ES-I3 (cell line): ENCODE measurements at regions not wholly inside any gene's neighbourhood (a gene's known extent, or its start where the extent isn't known, plus 50 kb on each side); places are given as distances from the start of the nearest gene placed in this dataset.
A peak's percentile ranks its signal among the peaks of the same experiment; 100 is the strongest.
"Not testable (repeated sequence)": the region's sequence is repeated elsewhere in the genome, so short reads cannot be mapped to it uniquely, and the experiment has no call there.

Experiments
- H3K36me3 ChIP-seq: 2 replicates; pipeline ENCODE4 v1.6.1; 2013; ENCODE audit warnings: mild to moderate bottlenecking, low read length, control low read depth, moderate library complexity; ENCODE audit not compliant: insufficient read depth
- H3K4me1 ChIP-seq: 2 replicates; pipeline ENCODE4 v1.6.1; 2013; ENCODE audit warnings: mild to moderate bottlenecking, control low read depth, low read length; ENCODE audit not compliant: insufficient read depth
- H3K9ac ChIP-seq: 2 replicates; pipeline ENCODE4 v1.6.1; 2013; ENCODE audit warnings: low read depth, mild to moderate bottlenecking, low read length, moderate library complexity
- H3K9me3 ChIP-seq: 2 replicates; pipeline ENCODE4 v1.6.1; 2013; ENCODE audit warnings: mild to moderate bottlenecking, low read length, moderate library complexity; ENCODE audit not compliant: control insufficient read depth, insufficient read depth

- H3K9me3 ChIP-seq, result no peaks in the 10 kb centered on the region
- no peaks in the 10 kb centered on the region for H3K36me3 ChIP-seq
- no peak overlapping the region for H3K9ac ChIP-seq
- no peaks in the 10 kb centered on the region for H3K4me1 ChIP-seq
These were observed 53.2 kb upstream of the SH3BP4 start for GRCh38 chr2:234898534-234899053.

- H3K36me3 ChIP-seq, H3K4me1 ChIP-seq, H3K9me3 ChIP-seq: not testable (repeated sequence)
- H3K9ac ChIP-seq, result peak overlapping the region; percentile 41; the same call in 1 of the 2 replicates
These were observed 63.4 kb upstream of the SH3BP4 start for GRCh38 chr2:234888442-234888841.

- Histone ChIP-seq H3K9me3 (no peaks in the 10 kb centered on the region), H3K9ac (no peak overlapping the region), H3K4me1 (peaks cover 6% of the 10 kb centered on the region; the same call in 1 of the 2 replicates), H3K36me3 (no peaks in the 10 kb centered on the region)
These were observed 64.6 kb upstream of the SH3BP4 start for GRCh38 chr2:234887195-234887594.

GRCh38 chr2:234885886-234886285 is 65.9 kb upstream of the SH3BP4 start:
- Histone ChIP-seq H3K36me3 (no peaks in the 10 kb centered on the region), H3K9ac (no peak overlapping the region), H3K9me3 (no peaks in the 10 kb centered on the region), H3K4me1 (peaks cover 10% of the 10 kb centered on the region; the same call in 1 of the 2 replicates)

- Histone ChIP-seq H3K9ac (no peak overlapping the region), H3K4me1 (peaks cover 10% of the 10 kb centered on the region; the same call in 1 of the 2 replicates), H3K9me3 (no peaks in the 10 kb centered on the region), H3K36me3 (no peaks in the 10 kb centered on the region)
These were observed 66.7 kb upstream of the SH3BP4 start for GRCh38 chr2:234885118-234885517.

- Histone ChIP-seq H3K36me3 (no peaks in the 10 kb centered on the region), H3K4me1 (peaks cover 10% of the 10 kb centered on the region; the same call in 1 of the 2 replicates), H3K9me3 (no peaks in the 10 kb centered on the region), H3K9ac (no peak overlapping the region)
These were observed 67.2 kb upstream of the SH3BP4 start for GRCh38 chr2:234884591-234884990.

- Histone ChIP-seq H3K9me3 (0 out of 2 replicates have a peak, but pooled peaks cover 2% of the 10 kb centered on the region), H3K4me1 (peaks cover 4% of the 10 kb centered on the region; the same call in 1 of the 2 replicates), H3K36me3 (no peaks in the 10 kb centered on the region), H3K9ac (no peak overlapping the region)
These were observed 70.2 kb upstream of the SH3BP4 start for GRCh38 chr2:234881413-234882241.

GRCh38 chr2:234880551-234881211 is 71.1 kb upstream of the SH3BP4 start:
- Histone ChIP-seq H3K9ac (no peak overlapping the region), H3K36me3 (no peaks in the 10 kb centered on the region), H3K9me3 (peaks cover 7% of the 10 kb centered on the region; the same call in 1 of the 2 replicates), H3K4me1 (peaks cover 4% of the 10 kb centered on the region; the same call in 1 of the 2 replicates)

- peaks cover 7% of the 10 kb centered on the region; the same call in 1 of the 2 replicates for H3K9me3 ChIP-seq
- H3K36me3 ChIP-seq, result no peaks in the 10 kb centered on the region
- peaks cover 4% of the 10 kb centered on the region; the same call in 1 of the 2 replicates for H3K4me1 ChIP-seq
- no peak overlapping the region for H3K9ac ChIP-seq
These were observed 72.0 kb upstream of the SH3BP4 start for GRCh38 chr2:234879671-234880455.

- not testable (repeated sequence) for H3K9ac ChIP-seq, H3K9me3 ChIP-seq, H3K36me3 ChIP-seq, H3K4me1 ChIP-seq
These were observed 75.2 kb upstream of the SH3BP4 start for GRCh38 chr2:234876621-234877020.

GRCh38 chr2:234874347-234875046 is 77.3 kb upstream of the SH3BP4 start:
- H3K36me3 ChIP-seq, result no peaks in the 10 kb centered on the region
- peaks cover 7% of the 10 kb centered on the region; the same call in 1 of the 2 replicates for H3K9me3 ChIP-seq
- H3K9ac ChIP-seq, result no peak overlapping the region
- no peaks in the 10 kb centered on the region for H3K4me1 ChIP-seq

GRCh38 chr2:234873828-234874173 is 78.0 kb upstream of the SH3BP4 start:
- Histone ChIP-seq H3K9ac (no peak overlapping the region), H3K9me3 (peaks cover 7% of the 10 kb centered on the region; the same call in 1 of the 2 replicates), H3K4me1 (no peaks in the 10 kb centered on the region), H3K36me3 (no peaks in the 10 kb centered on the region)

- H3K36me3 ChIP-seq, result no peaks in the 10 kb centered on the region
- no peaks in the 10 kb centered on the region for H3K4me1 ChIP-seq
- no peak overlapping the region for H3K9ac ChIP-seq
- H3K9me3 ChIP-seq, result peaks cover 7% of the 10 kb centered on the region; the same call in 1 of the 2 replicates
These were observed 78.6 kb upstream of the SH3BP4 start for GRCh38 chr2:234873103-234873827.
